Immature natural killer cell (primary cell): ENCODE measurements at regions not wholly inside any gene's neighbourhood (a gene's known extent, or its start where the extent isn't known, plus 50 kb on each side); places are given as distances from the start of the nearest gene placed in this dataset.

ENCODE experiments used
- DNase-seq, 3 donors: peaks; one replicate each; pipeline ENCODE4 v3.0.0; 2022; ENCODE audit warnings: mixed read lengths in 1 of 3
- H3K27ac Mint-ChIP-seq, 6 donors: one replicate each; pipeline ENCODE4 v1.8.0; 2020; ENCODE audit warnings: mixed read lengths in 6 of 6, mild to moderate bottlenecking in 5 of 6, inconsistent platforms in 4 of 6, moderate library complexity in 3 of 6
- H3K27me3 Mint-ChIP-seq, 3 donors: one replicate each; pipeline ENCODE4 v1.8.0; 2020 to 2021; ENCODE audit warnings: low read depth in 3 of 3, mild to moderate bottlenecking in 3 of 3, mixed read lengths in 3 of 3, moderate library complexity in 3 of 3, inconsistent platforms in 1 of 3
- H3K36me3 Mint-ChIP-seq, 3 donors: one replicate each; pipeline ENCODE4 v1.8.0; 2020; ENCODE audit warnings: mixed read lengths in 3 of 3, inconsistent platforms in 2 of 3, mild to moderate bottlenecking in 2 of 3
- H3K4me1 Mint-ChIP-seq, 2 donors: one replicate each; pipeline ENCODE4 v1.8.0; 2020; ENCODE audit warnings: inconsistent platforms in 2 of 2, mild to moderate bottlenecking in 2 of 2, mixed read lengths in 2 of 2, moderate library complexity in 1 of 2
- H3K4me3 Mint-ChIP-seq, 5 donors: one replicate each; pipeline ENCODE4 v1.8.0; 2020; ENCODE audit warnings: mild to moderate bottlenecking in 5 of 5, mixed read lengths in 5 of 5, inconsistent platforms in 3 of 5, moderate library complexity in 3 of 5
- H3K9me3 Mint-ChIP-seq, 6 donors: one replicate each; pipeline ENCODE4 v1.8.0; 2020; ENCODE audit warnings: mild to moderate bottlenecking in 6 of 6, mixed read lengths in 6 of 6, inconsistent platforms in 4 of 6, moderate library complexity in 3 of 6

DNA sequence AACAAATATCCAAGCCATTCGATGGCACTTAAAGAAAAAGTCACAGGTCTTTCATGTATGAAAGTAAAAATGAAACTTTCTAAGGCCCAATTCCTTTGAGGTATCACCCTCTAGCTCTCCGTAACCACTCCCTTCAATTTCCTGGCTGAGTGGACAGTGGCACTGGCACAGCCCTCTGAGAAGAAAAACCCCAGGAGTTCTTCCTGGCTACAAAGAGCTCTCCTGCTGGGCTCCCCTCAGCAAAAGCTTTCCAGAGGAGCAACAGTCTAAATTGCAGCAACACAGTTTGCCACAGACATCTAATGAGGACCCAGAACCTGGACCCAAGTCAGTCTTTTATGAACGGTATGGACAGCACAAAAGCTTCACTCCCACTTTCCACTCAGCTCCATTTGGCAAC, 71.8 kb downstream of the FUNDC1 start:
- no peak for DNase-seq
- Mint-ChIP-seq H3K27me3 (peaks cover 0 to 3% (median 0%) of the 10 kb centered on the region in 3 donors), H3K36me3 (peaks cover 0 to 4% (median 0%) of the 10 kb centered on the region in 3 donors), H3K4me3 (no peak overlapping the region), H3K27ac (no peak overlapping the region), H3K4me1 (peaks cover 0 to 4% of the 10 kb centered on the region in 2 donors), H3K9me3 (no peaks in the 10 kb centered on the region)

DNA sequence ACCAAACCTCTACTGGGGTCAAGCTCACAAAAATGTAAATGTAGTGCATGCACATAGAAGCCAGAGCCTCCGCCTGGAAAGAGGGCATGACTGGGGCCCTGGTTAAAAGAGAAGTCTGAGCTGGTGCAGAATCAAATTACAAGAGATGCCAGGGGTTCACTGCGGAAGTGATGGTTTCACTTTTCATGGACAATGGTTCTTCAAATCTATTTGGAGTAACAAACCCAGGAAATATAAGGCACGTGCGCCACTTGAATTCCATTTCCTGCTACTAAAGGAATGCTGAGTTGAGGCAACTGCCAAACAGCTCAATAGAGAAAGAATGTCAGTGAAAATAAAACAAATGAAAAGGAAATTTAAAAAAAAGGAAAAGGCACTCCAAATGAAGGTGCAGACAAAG, 79.8 kb downstream of the FUNDC1 start:
- H3K4me1 Mint-ChIP-seq: no peaks in the 10 kb centered on the region

DNA sequence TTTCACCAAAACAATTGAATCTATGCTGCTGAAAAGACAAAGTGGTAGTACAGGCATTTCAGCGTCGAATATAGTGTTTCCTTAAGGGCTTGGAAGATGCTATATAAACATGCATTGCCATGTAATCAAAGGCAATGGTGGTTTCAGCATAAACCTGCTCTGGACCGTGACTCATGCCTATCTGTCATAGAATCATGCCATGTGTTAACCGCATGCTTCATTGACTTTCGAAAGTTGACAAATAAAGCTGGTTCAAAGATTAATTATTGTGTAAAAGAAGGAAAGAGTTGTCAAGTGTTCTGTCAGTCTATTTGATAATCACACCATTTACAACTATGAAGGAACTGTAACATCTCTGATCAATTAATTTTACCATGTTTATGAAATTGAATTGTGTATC, 83.2 kb downstream of the FUNDC1 start:
- Mint-ChIP-seq H3K36me3 (no peaks in the 10 kb centered on the region), H3K9me3 (no peaks in the 10 kb centered on the region), H3K27ac (no peak overlapping the region), H3K4me1 (no peaks in the 10 kb centered on the region), H3K27me3 (peaks cover 1 to 5% (median 3%) of the 10 kb centered on the region in 3 donors), H3K4me3 (no peak overlapping the region)
- no peak for DNase-seq

More for the DNA sequence above, 79.8 kb downstream of the FUNDC1 start:
- Mint-ChIP-seq H3K36me3 (no peaks in the 10 kb centered on the region), H3K9me3 (no peaks in the 10 kb centered on the region), H3K27ac (no peak overlapping the region), H3K4me3 (no peak overlapping the region), H3K27me3 (peaks cover 1 to 5% (median 3%) of the 10 kb centered on the region in 3 donors)
- no peak for DNase-seq

DNA sequence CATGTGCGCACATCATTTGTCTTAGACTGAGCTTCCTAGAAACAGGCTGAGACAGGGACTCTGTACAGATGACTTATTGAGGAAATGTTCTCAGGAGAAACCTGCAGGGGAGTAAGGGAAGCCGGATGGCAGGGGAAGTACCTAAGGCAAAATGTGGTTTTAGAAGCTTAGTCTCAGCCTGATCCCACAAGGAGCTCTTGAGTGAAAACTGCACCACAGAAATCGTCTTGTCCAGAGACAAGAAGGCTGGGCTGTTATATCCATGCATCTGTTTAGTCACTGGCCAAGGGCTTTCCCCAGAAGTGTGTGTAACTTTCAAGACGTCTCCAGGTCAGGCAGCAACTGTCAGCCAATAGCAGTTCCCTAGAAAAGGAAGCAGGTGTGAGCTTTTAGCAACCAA, 86.0 kb downstream of the FUNDC1 start:
- Mint-ChIP-seq H3K4me3 (no peak overlapping the region), H3K9me3 (no peaks in the 10 kb centered on the region)

DNA sequence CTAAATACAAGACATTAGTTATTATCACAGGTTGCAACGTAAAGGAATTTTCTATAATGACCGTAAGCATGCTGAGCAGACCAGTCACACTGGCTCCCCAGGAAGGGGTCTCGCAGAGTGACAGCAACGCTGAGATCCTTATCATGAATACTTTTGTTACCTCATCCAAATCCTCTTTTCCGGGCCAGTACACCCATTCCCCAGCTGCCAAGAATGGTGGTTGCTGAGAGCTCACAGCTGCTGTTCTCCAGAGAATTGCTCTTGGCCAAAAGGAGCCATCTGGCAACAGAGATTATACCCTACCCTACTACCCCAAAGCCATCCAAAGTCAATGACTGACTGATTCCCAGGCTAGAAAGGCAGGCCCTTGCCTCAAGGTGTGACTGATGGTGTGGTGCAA, 91.6 kb downstream of the FUNDC1 start:
- H3K27me3 Mint-ChIP-seq: peaks cover 0 to 4% (median 0%) of the 10 kb centered on the region in 3 donors
- H3K36me3 Mint-ChIP-seq: no peaks in the 10 kb centered on the region
- DNase-seq: no peak
- no peaks in the 10 kb centered on the region for H3K9me3 Mint-ChIP-seq
- H3K4me1 Mint-ChIP-seq: no peaks in the 10 kb centered on the region
- H3K27ac Mint-ChIP-seq: no peak overlapping the region
- H3K4me3 Mint-ChIP-seq: no peak overlapping the region

More for the DNA sequence above, 86.0 kb downstream of the FUNDC1 start:
- Mint-ChIP-seq H3K27ac (no peak overlapping the region), H3K36me3 (no peaks in the 10 kb centered on the region), H3K27me3 (peaks cover 1 to 3% (median 2%) of the 10 kb centered on the region in 3 donors), H3K4me1 (no peaks in the 10 kb centered on the region)
- no peak for DNase-seq

DNA sequence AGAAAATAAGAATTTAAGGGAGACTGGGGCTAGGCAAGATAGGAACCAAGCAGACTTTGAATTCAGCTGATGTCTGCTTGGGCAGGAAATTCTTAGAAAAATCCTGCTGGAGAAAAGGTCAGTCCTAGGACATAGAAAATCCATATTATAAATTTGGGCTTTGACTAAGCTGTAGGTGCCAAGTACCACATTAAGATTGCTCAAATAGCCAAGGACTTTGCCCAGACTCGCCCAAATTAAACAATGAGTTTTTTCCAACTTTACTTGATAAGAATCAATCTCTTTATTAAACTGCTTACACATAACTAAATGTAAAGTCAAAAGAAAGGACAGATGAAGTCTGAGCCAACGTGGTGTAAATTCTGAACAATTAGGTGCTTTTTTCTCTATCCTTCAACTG, 95.4 kb downstream of the FUNDC1 start:
- H3K4me3 Mint-ChIP-seq: no peak overlapping the region
- H3K36me3 Mint-ChIP-seq: no peaks in the 10 kb centered on the region
- no peaks in the 10 kb centered on the region for H3K9me3 Mint-ChIP-seq
- H3K27ac Mint-ChIP-seq: no peak overlapping the region
- DNase-seq: no peak
- H3K4me1 Mint-ChIP-seq: no peaks in the 10 kb centered on the region
- H3K27me3 Mint-ChIP-seq: peaks cover 0 to 4% (median 0%) of the 10 kb centered on the region in 3 donors

DNA sequence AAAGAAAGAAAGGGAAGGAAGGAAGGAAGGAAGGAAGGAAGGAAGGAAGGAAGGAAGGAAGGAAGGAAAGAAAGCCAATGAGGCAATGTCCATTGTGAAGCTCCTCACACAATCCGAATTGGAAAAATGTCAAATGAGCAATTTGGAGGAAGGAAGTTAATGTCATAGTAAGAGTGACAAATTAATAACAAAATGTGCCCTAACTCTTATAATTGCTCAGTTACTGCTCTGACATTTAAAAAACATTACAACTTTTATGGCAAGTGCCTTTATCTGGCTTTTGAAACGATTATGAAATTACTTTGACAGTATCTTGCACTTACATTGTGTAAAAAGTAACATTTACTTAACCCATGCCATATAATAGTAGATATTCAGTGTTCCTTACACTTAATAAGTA, 96.5 kb upstream of the EFHC2 start:
- H3K9me3 Mint-ChIP-seq: no peaks in the 10 kb centered on the region
- no peak overlapping the region for H3K4me3 Mint-ChIP-seq
- no peaks in the 10 kb centered on the region for H3K36me3 Mint-ChIP-seq
- no peak overlapping the region for H3K27ac Mint-ChIP-seq
- H3K27me3 Mint-ChIP-seq: peaks cover 0 to 3% (median 0%) of the 10 kb centered on the region in 3 donors
- no peak for DNase-seq
- H3K4me1 Mint-ChIP-seq: no peaks in the 10 kb centered on the region

DNA sequence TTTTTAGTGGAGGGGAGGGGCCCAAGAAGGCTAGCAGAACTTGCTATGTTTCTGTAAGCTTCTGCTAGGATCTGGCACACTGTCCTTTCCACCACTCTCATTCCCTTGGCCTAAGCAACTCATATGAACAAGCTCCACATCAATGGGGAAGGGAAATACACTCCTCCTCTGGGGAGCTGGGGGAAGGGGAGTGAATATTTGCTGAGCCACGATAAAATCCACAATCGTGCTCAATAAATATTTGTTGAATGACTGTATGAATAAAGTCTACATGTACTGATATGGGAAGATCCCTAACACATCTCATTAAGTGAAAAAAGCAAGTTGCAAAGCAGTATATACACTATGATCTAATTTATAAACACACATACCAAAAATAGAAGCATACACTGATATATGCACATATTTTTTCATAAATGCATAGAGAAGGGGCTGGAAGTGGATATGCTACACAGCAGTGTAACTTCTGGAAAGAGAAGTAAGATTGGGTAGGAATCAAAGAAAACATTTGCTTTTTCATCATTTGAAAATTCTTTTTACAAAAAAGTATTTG, 95.8 kb upstream of the EFHC2 start:
- Mint-ChIP-seq H3K4me1 (no peaks in the 10 kb centered on the region), H3K27ac (no peak overlapping the region), H3K27me3 (peaks cover 0 to 3% (median 0%) of the 10 kb centered on the region in 3 donors), H3K4me3 (no peak overlapping the region), H3K36me3 (no peaks in the 10 kb centered on the region), H3K9me3 (no peaks in the 10 kb centered on the region)
- no peak for DNase-seq

DNA sequence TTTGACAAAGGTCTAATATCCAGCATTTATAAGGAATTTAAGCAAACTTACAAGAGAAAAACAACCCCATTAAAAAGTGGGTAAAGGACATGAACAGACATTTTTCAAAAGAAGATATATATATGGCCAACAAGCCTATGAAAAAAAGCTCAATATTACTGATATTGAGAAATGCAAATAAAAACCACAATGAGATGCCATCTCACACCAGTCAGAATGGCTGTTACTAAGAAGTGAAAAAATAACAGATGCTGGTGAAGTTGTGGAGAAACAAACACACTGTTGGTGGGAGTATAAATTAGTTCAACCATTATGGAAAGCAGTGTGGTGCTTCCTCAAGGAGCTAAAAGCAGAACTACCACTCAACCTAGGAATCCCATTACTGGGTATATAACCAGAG, 91.6 kb upstream of the EFHC2 start:
- H3K27me3 Mint-ChIP-seq: peaks cover 0 to 7% (median 2%) of the 10 kb centered on the region in 3 donors
- DNase-seq: no peak
- H3K4me1 Mint-ChIP-seq: no peaks in the 10 kb centered on the region
- no peaks in the 10 kb centered on the region for H3K9me3 Mint-ChIP-seq
- H3K36me3 Mint-ChIP-seq: no peaks in the 10 kb centered on the region
- no peak overlapping the region for H3K27ac Mint-ChIP-seq
- H3K4me3 Mint-ChIP-seq: no peak overlapping the region

DNA sequence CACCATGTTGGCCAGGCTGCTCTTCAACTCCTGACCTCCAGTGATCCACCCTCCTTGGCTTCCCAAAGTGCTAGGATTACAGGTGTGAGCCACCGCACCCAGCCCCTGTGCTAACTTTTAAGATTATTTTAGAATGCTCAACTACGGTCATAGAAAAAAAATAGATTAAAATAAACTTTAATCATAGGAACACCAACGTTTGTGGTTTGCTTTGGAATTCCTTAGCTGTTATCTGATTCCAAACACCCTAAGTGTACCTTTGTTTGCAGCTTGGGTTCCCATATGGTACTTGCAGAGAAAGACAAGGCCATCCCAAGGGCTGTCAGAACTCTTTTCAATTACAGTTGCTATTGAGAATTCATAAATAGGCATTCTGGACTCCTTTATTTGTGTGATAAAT, 90.1 kb upstream of the EFHC2 start:
- H3K27me3 Mint-ChIP-seq: peaks cover 0 to 7% (median 2%) of the 10 kb centered on the region in 3 donors
- H3K36me3 Mint-ChIP-seq: no peaks in the 10 kb centered on the region
- H3K4me1 Mint-ChIP-seq: no peaks in the 10 kb centered on the region
- no peak overlapping the region for H3K4me3 Mint-ChIP-seq
- no peak overlapping the region for H3K27ac Mint-ChIP-seq
- H3K9me3 Mint-ChIP-seq: peaks cover 0 to 2% (median 0%) of the 10 kb centered on the region in 6 donors
- DNase-seq: no peak

DNA sequence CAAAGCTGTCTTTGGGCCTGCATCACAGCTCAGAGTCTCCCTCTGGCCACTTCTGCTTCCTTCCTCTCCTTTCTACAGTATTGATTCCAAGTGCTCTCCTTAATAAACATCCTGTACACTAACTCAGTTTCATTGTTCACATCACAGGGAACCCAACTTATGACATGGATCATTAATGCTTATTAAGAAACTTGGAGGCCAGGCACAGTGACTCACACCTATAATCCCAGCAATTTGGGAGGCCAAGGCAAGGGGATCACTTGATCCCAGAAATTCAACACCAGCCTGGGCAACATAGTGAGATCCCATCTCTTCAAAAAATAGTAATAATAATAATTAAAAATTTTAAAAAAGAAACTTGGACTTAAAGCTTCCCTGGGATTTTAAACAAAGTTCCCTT, 89.2 kb upstream of the EFHC2 start:
- H3K27me3 Mint-ChIP-seq: peaks cover 0 to 7% (median 2%) of the 10 kb centered on the region in 3 donors
- H3K36me3 Mint-ChIP-seq: no peaks in the 10 kb centered on the region
- no peak overlapping the region for H3K27ac Mint-ChIP-seq
- H3K9me3 Mint-ChIP-seq: peaks cover 0 to 2% (median 0%) of the 10 kb centered on the region in 6 donors
- no peak for DNase-seq
- no peak overlapping the region for H3K4me3 Mint-ChIP-seq
- no peaks in the 10 kb centered on the region for H3K4me1 Mint-ChIP-seq

DNA sequence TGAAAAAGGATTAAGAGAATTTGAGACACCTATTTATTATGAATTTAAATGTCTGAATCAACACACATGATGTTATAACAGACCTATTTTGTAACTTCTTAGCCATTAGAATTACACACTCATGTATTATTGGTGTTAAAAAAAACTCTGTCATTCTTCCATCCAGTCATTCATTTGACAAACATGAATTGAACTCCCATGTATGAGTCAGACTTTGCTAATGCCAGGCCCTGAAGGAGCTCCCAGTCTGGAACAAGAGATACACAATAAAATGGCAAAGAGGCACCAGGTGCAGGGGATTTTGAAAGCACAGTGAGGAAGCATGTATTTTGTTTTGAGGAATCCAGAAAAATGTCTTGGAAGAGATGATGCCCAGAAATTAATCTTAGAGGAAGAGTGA, 87.7 kb upstream of the EFHC2 start:
- H3K9me3 Mint-ChIP-seq: peaks cover 0 to 2% (median 0%) of the 10 kb centered on the region in 6 donors
- peak overlapping the region in 1 of 6 donors; percentile 47 for H3K27ac Mint-ChIP-seq
- H3K36me3 Mint-ChIP-seq: no peaks in the 10 kb centered on the region
- H3K4me1 Mint-ChIP-seq: no peaks in the 10 kb centered on the region
- peaks cover 0 to 10% (median 2%) of the 10 kb centered on the region in 3 donors for H3K27me3 Mint-ChIP-seq
- H3K4me3 Mint-ChIP-seq: no peak overlapping the region
- no peak for DNase-seq

DNA sequence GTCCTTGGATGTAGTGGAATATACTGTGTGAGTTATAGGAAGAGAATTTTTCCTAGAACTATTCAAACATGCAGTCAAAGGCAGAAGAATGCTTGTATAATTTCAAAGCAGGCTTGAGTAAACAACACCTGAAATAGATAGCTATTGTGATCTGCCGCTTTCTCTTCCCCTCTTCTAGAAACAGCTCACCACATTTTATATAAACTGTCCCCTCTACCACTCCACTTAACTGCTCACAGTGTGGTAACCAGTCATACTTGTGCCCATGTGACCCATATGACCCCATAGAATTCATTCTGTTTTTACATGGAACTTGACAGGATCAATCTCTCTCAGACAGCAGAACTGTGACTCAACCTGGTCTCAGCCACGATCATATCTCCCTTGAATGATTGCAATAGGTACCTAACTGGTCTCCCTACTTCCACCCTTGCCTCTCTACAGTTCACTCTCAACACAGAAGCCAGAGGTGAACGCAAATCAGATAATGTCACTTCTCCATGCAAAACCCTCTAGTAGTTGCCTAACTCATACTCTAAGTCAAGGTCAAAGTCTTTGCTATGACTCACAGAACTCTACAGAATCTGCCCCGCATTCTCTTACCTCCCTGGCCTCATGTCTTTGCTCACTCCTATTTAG, 85.6 kb upstream of the EFHC2 start:
- Mint-ChIP-seq H3K27me3 (peaks cover 0 to 10% (median 5%) of the 10 kb centered on the region in 3 donors), H3K36me3 (no peaks in the 10 kb centered on the region), H3K27ac (no peak overlapping the region), H3K4me1 (no peaks in the 10 kb centered on the region), H3K4me3 (no peak overlapping the region), H3K9me3 (peaks cover 0 to 2% (median 0%) of the 10 kb centered on the region in 6 donors)
- DNase-seq: no peak

DNA sequence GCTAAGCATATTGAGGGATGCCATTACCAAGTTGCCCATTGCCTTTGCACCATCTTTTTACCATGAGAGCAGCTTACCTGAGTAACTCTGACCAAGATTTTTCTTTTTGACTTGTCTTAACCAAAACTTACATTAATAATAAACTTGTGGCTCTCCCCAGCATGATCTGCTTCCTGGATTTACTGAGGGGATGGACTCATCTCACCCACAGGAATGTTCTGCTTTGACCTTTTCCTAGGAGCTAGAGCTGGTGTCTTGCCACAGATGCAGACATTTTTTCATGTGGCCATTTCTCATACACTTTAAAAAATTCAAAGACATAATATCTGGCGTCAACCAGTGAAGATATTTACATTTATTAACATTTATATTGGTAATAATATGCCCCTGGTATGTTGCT, 79.2 kb upstream of the EFHC2 start:
- no peaks in the 10 kb centered on the region for H3K36me3 Mint-ChIP-seq
- H3K9me3 Mint-ChIP-seq: no peaks in the 10 kb centered on the region
- no peak for DNase-seq
- no peaks in the 10 kb centered on the region for H3K4me1 Mint-ChIP-seq
- H3K27ac Mint-ChIP-seq: no peak overlapping the region
- H3K27me3 Mint-ChIP-seq: peaks cover 4 to 18% (median 11%) of the 10 kb centered on the region in 3 donors
- no peak overlapping the region for H3K4me3 Mint-ChIP-seq
